HUES6 (cell line): ENCODE measurements at regions not wholly inside any gene's neighbourhood (a gene's known extent, or its start where the extent isn't known, plus 50 kb on each side); places are given as distances from the start of the nearest gene placed in this dataset.
"Not testable (repeated sequence)": the region's sequence is repeated elsewhere in the genome, so short reads cannot be mapped to it uniquely, and the experiment has no call there.

Experiments
- H3K27ac ChIP-seq: 2 replicates; pipeline ENCODE4 v1.7.0; 2013; ENCODE audit warnings: low read depth, mild to moderate bottlenecking, low read length, inconsistent platforms
- H3K27me3 ChIP-seq: 2 replicates; pipeline ENCODE4 v1.6.1; 2013; ENCODE audit warnings: low read length; ENCODE audit not compliant: control insufficient read depth, insufficient read depth
- H3K36me3 ChIP-seq: 2 replicates; pipeline ENCODE4 v1.6.1; 2013; ENCODE audit warnings: low read length; ENCODE audit not compliant: control insufficient read depth, insufficient read depth
- H3K4me1 ChIP-seq: 2 replicates; pipeline ENCODE4 v1.6.1; 2013; ENCODE audit warnings: low read length; ENCODE audit not compliant: control insufficient read depth, insufficient read depth
- H3K4me3 ChIP-seq: 2 replicates; pipeline ENCODE4 v1.5.1; 2013; ENCODE audit warnings: low read depth, low read length
- H3K9ac ChIP-seq: one replicate; pipeline ENCODE4 v1.6.1; 2013; ENCODE audit warnings: mild to moderate bottlenecking, low read length
- H3K9me3 ChIP-seq: 2 replicates; pipeline ENCODE4 v1.6.1; 2013; ENCODE audit warnings: low read depth, low read length; ENCODE audit not compliant: control insufficient read depth, insufficient read depth

- no peaks in the 10 kb centered on the region for H3K27me3 ChIP-seq
Observed at GRCh38 chr2:153567367-153567766, 88.8 kb upstream of the RPRM start.

DNA sequence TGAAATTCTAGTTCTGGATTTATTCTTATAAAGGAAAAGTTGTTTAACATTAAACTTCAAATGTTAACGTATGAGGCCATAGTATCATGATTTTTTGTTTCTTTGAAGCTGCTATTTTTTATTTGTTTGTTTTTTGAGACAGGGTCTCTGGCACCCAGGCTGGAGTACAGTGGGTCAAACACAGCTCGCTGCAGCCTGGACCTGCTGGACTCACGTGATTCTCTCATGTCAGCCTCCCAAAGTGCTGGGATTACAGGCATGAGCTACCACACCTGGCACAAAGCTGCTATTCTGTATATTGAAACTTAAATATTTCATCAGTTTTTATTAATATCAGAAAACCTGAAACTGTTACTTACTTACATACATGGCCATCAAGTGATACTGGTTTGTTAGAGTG lies 89.5 kb upstream of the RPRM start:
- Histone ChIP-seq H3K9me3 (peaks cover 3% of the 10 kb centered on the region; the same call in 1 of the 2 replicates), H3K4me1 (peaks cover 17% of the 10 kb centered on the region), H3K9ac (no peak overlapping the region), H3K27ac (no peak overlapping the region), H3K27me3 (no peaks in the 10 kb centered on the region), H3K36me3 (no peaks in the 10 kb centered on the region), H3K4me3 (no peak overlapping the region)

More at GRCh38 chr2:153567367-153567766, 88.8 kb upstream of the RPRM start:
- no peak overlapping the region for H3K9ac ChIP-seq
- no peaks in the 10 kb centered on the region for H3K36me3 ChIP-seq
- peaks cover 3% of the 10 kb centered on the region; the same call in 1 of the 2 replicates for H3K9me3 ChIP-seq
- H3K4me3 ChIP-seq, result no peak overlapping the region
- peaks cover 17% of the 10 kb centered on the region for H3K4me1 ChIP-seq
- no peak overlapping the region for H3K27ac ChIP-seq

DNA sequence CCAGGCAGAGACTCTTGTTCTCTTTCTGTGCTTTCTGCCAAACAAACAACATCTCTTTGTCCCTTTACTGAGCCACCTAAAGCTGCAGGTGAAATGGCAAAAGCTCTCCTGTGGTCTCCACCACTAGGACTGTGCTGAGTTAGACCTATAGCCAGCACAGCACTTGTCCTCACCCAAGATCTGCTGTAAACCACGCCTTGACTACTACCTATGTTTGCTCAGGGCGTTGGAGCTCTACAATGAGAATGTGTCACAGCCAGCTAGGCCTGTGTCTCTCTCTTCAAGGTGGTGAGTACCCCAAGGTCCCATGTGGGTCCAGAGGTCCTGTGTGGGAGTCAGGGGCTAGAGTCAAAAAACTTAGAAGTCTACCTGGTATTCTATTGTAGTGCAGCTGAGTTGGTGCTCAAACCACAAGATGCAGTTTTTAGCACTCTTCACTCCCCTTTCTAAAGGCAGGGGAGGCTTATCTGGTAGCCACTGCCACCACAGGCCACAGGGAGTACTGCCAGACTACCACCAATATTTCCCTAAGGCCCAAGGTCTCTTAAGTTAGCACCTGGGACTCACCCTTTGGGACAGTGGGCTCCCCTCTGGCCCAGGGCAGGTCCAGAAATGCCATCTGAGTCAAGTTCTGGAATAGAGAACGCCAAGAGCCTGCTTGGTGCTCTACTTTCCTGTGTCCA lies 96.8 kb upstream of the RPRM start:
- Histone ChIP-seq H3K9me3 (peaks cover 9% of the 10 kb centered on the region; the same call in 1 of the 2 replicates), H3K4me3 (no peak overlapping the region), H3K36me3 (no peaks in the 10 kb centered on the region), H3K4me1 (no peaks in the 10 kb centered on the region), H3K9ac (no peak overlapping the region), H3K27ac (no peak overlapping the region), H3K27me3 (no peaks in the 10 kb centered on the region)

DNA sequence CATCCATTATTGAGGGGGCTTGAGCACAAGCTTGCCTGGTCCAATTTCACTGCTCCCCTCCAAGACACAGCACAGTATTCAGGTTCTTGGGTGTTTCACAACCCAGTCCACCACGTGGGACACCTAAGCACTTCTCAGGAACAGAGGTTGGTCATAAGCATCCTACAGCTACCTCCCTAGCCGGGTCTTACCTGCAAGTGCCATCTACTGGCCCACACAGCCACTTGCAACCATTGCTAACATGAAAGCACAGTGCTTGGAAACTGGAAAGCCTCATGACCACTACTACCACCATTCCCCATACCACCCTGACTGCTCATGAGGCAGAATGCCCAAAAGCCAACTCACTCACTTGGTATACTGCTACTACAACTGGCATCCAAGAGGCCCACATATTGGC lies 105.7 kb upstream of the RPRM start:
- Histone ChIP-seq H3K9ac (no peak overlapping the region), H3K4me1 (no peaks in the 10 kb centered on the region), H3K9me3 (peaks cover 47% of the 10 kb centered on the region), H3K27ac (no peak overlapping the region), H3K4me3 (no peak overlapping the region), H3K36me3 (no peaks in the 10 kb centered on the region; the same call in 1 of the 2 replicates), H3K27me3 (no peaks in the 10 kb centered on the region)

DNA sequence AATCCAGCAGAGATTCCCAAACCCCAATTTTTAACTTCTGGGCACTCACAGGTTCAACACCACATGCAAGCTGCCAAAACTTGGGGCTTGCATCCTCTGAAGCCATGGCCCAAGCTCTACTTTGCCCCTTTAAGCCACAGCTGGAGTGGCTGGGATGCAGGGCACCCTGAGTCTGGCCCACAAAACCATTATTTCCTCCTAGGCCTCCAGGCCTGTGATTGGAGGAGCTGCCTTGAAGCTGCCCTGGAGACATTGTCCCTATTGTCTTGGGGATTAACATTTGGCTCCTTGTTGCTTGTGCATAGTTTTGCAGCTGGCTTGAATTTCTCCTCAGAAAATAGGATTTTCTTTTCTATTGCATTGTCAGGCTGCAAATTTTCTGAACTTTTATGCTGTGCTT lies 109.8 kb upstream of the RPRM start:
- Histone ChIP-seq H3K27ac (no peak overlapping the region), H3K36me3 (no peaks in the 10 kb centered on the region; the same call in 1 of the 2 replicates), H3K27me3 (no peaks in the 10 kb centered on the region), H3K4me3 (no peak overlapping the region), H3K9ac (no peak overlapping the region), H3K9me3 (peaks cover 65% of the 10 kb centered on the region), H3K4me1 (peaks cover 4% of the 10 kb centered on the region; the same call in 1 of the 2 replicates)

GRCh38 chr2:153589586-153589985 lies 111.0 kb upstream of the RPRM start:
- Histone ChIP-seq H3K9ac (no peak overlapping the region), H3K27ac (no peak overlapping the region), H3K27me3 (no peaks in the 10 kb centered on the region), H3K4me3 (no peak overlapping the region), H3K9me3 (peaks cover 56% of the 10 kb centered on the region), H3K4me1 (peaks cover 6% of the 10 kb centered on the region; the same call in 1 of the 2 replicates), H3K36me3 (no peaks in the 10 kb centered on the region; the same call in 1 of the 2 replicates)

- not testable (repeated sequence) for H3K4me1 ChIP-seq, H3K36me3 ChIP-seq, H3K27me3 ChIP-seq
- H3K4me3 ChIP-seq, result peak overlapping the region; percentile 28; the same call in 1 of the 2 replicates
- peaks cover 37% of the 10 kb centered on the region for H3K9me3 ChIP-seq
- peak overlapping the region; percentile 39; the same call in 1 of the 2 replicates for H3K27ac ChIP-seq
- peak overlapping the region; percentile 75 for H3K9ac ChIP-seq
Observed at GRCh38 chr2:153593086-153593485, 114.5 kb upstream of the RPRM start.

DNA sequence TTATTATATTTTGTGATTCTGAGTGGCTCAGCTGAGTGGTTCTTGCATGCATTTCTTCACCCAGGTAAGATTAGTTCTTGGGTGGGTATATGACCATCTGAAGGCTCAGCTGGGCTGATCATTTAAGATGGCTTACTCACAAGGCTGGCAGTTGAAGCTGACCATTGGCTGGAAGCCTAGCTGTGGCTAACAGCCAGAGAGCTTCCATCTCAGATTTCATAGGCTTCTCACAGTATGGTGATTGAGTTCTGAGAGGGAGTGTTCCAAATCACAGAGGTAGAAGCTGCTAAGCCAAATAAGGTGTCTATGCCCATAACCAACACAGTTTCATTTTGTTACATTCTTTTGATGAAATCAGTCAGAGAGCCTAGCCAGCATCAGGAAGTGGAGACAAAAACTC lies 117.4 kb upstream of the RPRM start:
- no peak overlapping the region for H3K9ac ChIP-seq
- peaks cover 13% of the 10 kb centered on the region; the same call in 1 of the 2 replicates for H3K9me3 ChIP-seq
- no peaks in the 10 kb centered on the region for H3K36me3 ChIP-seq
- no peak overlapping the region for H3K4me3 ChIP-seq
- peaks cover 6% of the 10 kb centered on the region; the same call in 1 of the 2 replicates for H3K4me1 ChIP-seq
- H3K27ac ChIP-seq, result no peak overlapping the region
- no peaks in the 10 kb centered on the region for H3K27me3 ChIP-seq

DNA sequence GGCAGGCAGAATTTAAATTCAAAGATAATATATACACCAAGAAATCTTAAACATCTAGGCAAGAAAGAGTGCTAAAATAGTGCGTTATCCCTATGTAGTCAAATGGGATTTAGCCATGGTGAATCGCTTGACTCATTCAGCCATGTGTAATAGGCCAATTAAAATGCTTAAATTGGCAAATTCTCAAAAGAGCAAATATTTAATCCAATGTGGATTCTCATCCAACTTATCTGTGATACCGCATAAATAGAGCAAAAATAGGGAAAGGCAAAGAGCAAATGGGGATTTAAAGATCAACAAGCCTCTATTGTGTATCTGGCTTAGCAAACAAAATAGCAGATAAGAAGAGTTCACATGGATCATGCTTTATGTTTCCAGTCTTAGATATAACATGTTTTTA lies 123.2 kb upstream of the RPRM start:
- Histone ChIP-seq H3K36me3 (no peaks in the 10 kb centered on the region), H3K4me3 (no peak overlapping the region), H3K27me3 (no peaks in the 10 kb centered on the region), H3K27ac (no peak overlapping the region), H3K9me3 (no peaks in the 10 kb centered on the region), H3K4me1 (no peaks in the 10 kb centered on the region), H3K9ac (no peak overlapping the region)

DNA sequence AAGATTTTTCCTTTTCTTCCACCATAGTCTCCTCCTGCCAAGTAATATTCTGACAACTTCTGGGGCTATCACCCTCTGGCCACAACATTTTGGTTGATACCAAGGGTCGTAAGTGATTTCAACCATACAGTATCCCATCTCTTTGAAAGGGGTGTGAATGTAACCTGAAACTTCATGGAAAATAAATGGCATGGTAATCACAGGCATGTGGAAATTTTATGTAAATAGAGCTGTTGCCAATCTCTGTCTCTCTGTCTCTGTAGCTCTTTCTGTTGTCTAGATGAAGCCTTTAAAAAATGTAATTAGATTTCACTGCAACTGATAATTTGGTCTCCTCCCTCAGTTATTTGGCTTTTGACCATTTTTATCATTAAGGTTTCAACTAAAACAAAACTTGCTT lies 125.6 kb upstream of the RPRM start:
- Histone ChIP-seq H3K27ac (no peak overlapping the region), H3K9ac (no peak overlapping the region), H3K4me1 (no peaks in the 10 kb centered on the region)

GRCh38 chr2:153606623-153607022 lies 128.1 kb upstream of the RPRM start:
- Histone ChIP-seq H3K27me3 (no peaks in the 10 kb centered on the region), H3K4me1 (no peaks in the 10 kb centered on the region), H3K4me3 (no peak overlapping the region), H3K9ac (no peak overlapping the region), H3K27ac (no peak overlapping the region), H3K9me3 (no peaks in the 10 kb centered on the region), H3K36me3 (no peaks in the 10 kb centered on the region)

More for the DNA sequence above, 125.6 kb upstream of the RPRM start:
- Histone ChIP-seq H3K4me3 (no peak overlapping the region), H3K27me3 (no peaks in the 10 kb centered on the region), H3K36me3 (no peaks in the 10 kb centered on the region), H3K9me3 (no peaks in the 10 kb centered on the region)
